GM23248 (cell line): ENCODE measurements at regions not wholly inside any gene's neighbourhood (a gene's known extent, or its start where the extent isn't known, plus 50 kb on each side); places are given as distances from the start of the nearest gene placed in this dataset.

Source experiments
- DNase-seq: peaks from one replicate; pipeline ENCODE4 v3.0.0-alpha.2; 2015
- H2AFZ ChIP-seq: fragments of 200-600 bp; sonication (generic); 2 replicates; pipeline ENCODE4 v1.6.1; 2016; ENCODE audit warnings: antibody characterized with exemption
- H3F3A ChIP-seq: fragments of 200-600 bp; sonication (generic); 2 replicates; pipeline ENCODE4 v1.6.1; 2016; ENCODE audit warnings: mild to moderate bottlenecking, antibody characterized with exemption, mixed run types; ENCODE audit not compliant: insufficient read depth
- H3K27ac ChIP-seq: fragments of 200-600 bp; sonication (generic); 2 replicates; pipeline ENCODE4 v1.5.1; 2016; ENCODE audit warnings: mild to moderate bottlenecking
- H3K27me3 ChIP-seq: fragments of 200-600 bp; sonication (generic); replicated peaks from 2 replicates; pipeline ENCODE4 v1.6.1; 2016; ENCODE audit warnings: mild to moderate bottlenecking; ENCODE audit not compliant: insufficient read depth
- H3K36me3 ChIP-seq: fragments of 200-600 bp; sonication (generic); 2 replicates; pipeline ENCODE4 v1.6.1; 2016; ENCODE audit warnings: low read depth, mild to moderate bottlenecking
- H3K4me1 ChIP-seq: fragments of 200-600 bp; sonication (generic); 2 replicates; pipeline ENCODE4 v1.6.1; 2016; ENCODE audit warnings: mild to moderate bottlenecking; ENCODE audit not compliant: insufficient read depth
- H3K4me2 ChIP-seq: fragments of 200-600 bp; sonication (generic); one replicate; pipeline ENCODE4 v1.6.1; 2016; ENCODE audit warnings: mild to moderate bottlenecking; ENCODE audit not compliant: unreplicated experiment
- H3K4me3 ChIP-seq: fragments of 200-600 bp; sonication (generic); 2 replicates; pipeline ENCODE4 v1.5.1; 2016; ENCODE audit warnings: mild to moderate bottlenecking
- H3K79me2 ChIP-seq: fragments of 200-600 bp; sonication (generic); 2 replicates; pipeline ENCODE4 v1.6.1; 2016; ENCODE audit warnings: mild to moderate bottlenecking; ENCODE audit not compliant: insufficient read depth
- H3K9ac ChIP-seq: fragments of 200-600 bp; sonication (generic); 2 replicates; pipeline ENCODE4 v1.6.1; 2016; ENCODE audit warnings: mild to moderate bottlenecking
- H3K9me2 ChIP-seq: fragments of 200-600 bp; sonication (generic); 2 replicates; pipeline ENCODE4 v1.6.1; 2016; ENCODE audit warnings: mixed run types, mild to moderate bottlenecking, moderate library complexity; ENCODE audit not compliant: insufficient read depth
- H3K9me3 ChIP-seq: fragments of 200-600 bp; sonication (generic); one replicate; pipeline ENCODE4 v1.6.1; 2017; ENCODE audit warnings: low read depth
- H4K20me1 ChIP-seq: fragments of 200-600 bp; sonication (generic); 2 replicates; pipeline ENCODE4 v1.6.0; 2016; ENCODE audit not compliant: insufficient read depth
- EZH2 ChIP-seq: fragments of 200-600 bp; sonication (generic); IDR thresholded peaks from 2 replicates; pipeline ENCODE4 v1.6.1; 2018; ENCODE audit warnings: antibody characterized with exemption, mild to moderate bottlenecking; ENCODE audit not compliant: insufficient read depth, poor library complexity, severe bottlenecking
- EZH2phosphoT487 ChIP-seq: fragments of 200-600 bp; sonication (generic); IDR thresholded peaks from 2 replicates; pipeline ENCODE4 v1.6.1; 2018; ENCODE audit warnings: antibody characterized with exemption, moderate library complexity, mild to moderate bottlenecking, low read depth; ENCODE audit not compliant: insufficient read depth
- WGBS, 2 experiments: methylation state at CpG; one replicate each; pipeline ENCODE4 v1.1.6; 2015 to 2017; ENCODE audit warnings: low lambda C conversion rate in 2 of 2, low coverage in 1 of 2; ENCODE audit errors: missing lambda C conversion rate in 2 of 2; 5-methylcytosine and 5-hydroxymethylcytosine counted together
- in situ Hi-C: fragments of 300-500 bp; cut with MboI; formaldehyde crosslinking; loops from 2 replicates; pipeline ENCODE4 v1.15.0; 2020

DNA sequence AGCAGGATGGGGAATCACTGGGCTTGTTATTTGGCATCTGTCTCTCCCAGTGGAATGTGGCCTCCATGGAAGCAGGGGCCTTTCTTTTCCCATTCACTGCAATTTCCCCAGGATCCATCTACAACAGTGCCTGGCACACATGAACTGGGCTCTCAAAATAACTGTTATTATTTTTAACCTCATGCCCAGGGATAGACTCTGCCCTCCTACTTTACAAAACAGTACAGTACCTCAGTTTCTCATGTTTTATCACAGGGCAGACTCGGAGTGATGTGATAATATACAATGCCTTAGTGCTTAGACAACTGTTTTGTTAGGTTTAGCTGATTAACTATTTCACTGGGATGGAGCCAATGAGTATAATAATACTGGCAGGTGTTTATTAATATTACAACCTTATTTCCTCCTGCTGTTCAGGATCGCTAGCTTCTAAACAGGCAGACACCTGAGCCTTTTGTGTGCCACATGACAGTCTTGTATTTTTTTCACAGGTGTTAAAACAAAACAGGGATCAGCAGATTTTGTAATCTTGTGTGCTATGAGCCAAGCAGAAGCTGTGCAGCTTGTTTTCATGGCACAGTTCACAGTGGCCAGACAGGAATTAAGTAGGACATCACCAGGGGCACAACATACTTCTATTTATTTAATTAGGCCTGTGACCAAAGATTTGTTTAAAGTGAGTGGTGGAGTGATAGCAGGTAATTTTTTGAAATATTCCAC is 157.7 kb upstream of the EYA4 start:
- no peaks in the 10 kb centered on the region for H3K36me3 ChIP-seq
- no peak overlapping the region for H3K4me2 ChIP-seq
- 48 to 61% methylated on average over 2 of the region's 2 CpGs for WGBS, 2 experiments
- no peak overlapping the region for H2AFZ ChIP-seq
- H3F3A ChIP-seq, result no peaks in the 10 kb centered on the region
- H3K79me2 ChIP-seq, result no peaks in the 10 kb centered on the region
- H3K9me2 ChIP-seq, result no peaks in the 10 kb centered on the region
- no peak overlapping the region for H3K4me3 ChIP-seq
- H4K20me1 ChIP-seq, result no peaks in the 10 kb centered on the region
- no peak overlapping the region for H3K9ac ChIP-seq
- TF ChIP-seq EZH2, result no peak
- TF ChIP-seq EZH2phosphoT487, result no peak
- H3K27ac ChIP-seq, result no peak overlapping the region
- H3K27me3 ChIP-seq, result 0 out of 2 replicates have a peak, but pooled peaks cover 6% of the 10 kb centered on the region
- H3K9me3 ChIP-seq, result no peaks in the 10 kb centered on the region
- in situ Hi-C loops, result no loop called here
- no peak for DNase-seq
- no peaks in the 10 kb centered on the region for H3K4me1 ChIP-seq

DNA sequence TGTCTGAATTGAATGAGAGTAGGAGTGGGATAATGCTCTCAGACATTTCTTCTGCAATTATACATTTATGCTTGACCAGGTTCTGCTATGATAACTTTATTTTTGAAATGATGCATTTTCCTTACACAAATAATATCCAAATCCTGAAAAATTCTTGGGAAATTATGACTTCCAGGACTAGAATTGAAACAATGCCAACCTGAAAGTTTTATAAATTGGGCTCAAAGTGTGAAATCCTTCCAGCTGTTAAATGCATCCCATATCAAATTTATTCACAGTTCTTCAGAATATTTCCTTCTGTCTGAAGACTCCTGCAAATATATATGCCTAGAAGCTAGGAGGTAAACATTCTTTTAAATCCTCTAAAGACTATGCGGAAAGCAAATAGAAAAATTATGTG is 155.7 kb upstream of the EYA4 start:
- H3K27me3 ChIP-seq, result 0 out of 2 replicates have a peak, but pooled peaks cover 6% of the 10 kb centered on the region
- no peak overlapping the region for H2AFZ ChIP-seq
- H3K27ac ChIP-seq, result no peak overlapping the region
- H3F3A ChIP-seq, result no peaks in the 10 kb centered on the region
- no peaks in the 10 kb centered on the region for H3K36me3 ChIP-seq
- no peaks in the 10 kb centered on the region for H4K20me1 ChIP-seq
- no peaks in the 10 kb centered on the region for H3K9me3 ChIP-seq
- H3K79me2 ChIP-seq, result no peaks in the 10 kb centered on the region
- H3K4me1 ChIP-seq, result no peaks in the 10 kb centered on the region
- H3K4me3 ChIP-seq, result no peak overlapping the region
- no peak overlapping the region for H3K9ac ChIP-seq
- H3K4me2 ChIP-seq, result no peak overlapping the region
- TF ChIP-seq EZH2phosphoT487, result no peak
- TF ChIP-seq EZH2, result no peak
- no peaks in the 10 kb centered on the region for H3K9me2 ChIP-seq
- 88 to 92% methylated on average over 1 of the region's 1 CpG for WGBS, 2 experiments
- no peak for DNase-seq
- in situ Hi-C loops, result no loop called here

DNA sequence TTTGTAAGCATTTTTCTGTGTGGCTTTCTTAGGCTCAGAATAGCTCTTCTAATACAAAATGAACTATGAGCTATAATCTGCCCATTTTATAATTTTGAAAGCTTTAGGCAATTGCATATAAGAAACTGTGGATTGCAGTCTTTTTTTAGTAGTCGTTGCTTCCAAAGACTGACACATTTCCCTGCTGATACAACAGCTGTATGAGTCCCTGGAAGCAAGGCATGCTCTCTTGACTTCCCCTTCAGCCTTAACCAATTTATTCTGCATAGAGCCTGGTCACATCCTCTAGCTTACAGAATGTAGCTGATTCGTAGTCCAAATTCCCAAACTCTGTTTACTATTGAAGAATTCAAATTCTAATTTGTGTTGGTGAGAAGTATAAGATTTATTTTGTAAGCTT is 155.3 kb upstream of the EYA4 start:
- WGBS, 2 experiments, result 20 to 34% methylated on average over 2 of the region's 2 CpGs
- no peak for DNase-seq

DNA sequence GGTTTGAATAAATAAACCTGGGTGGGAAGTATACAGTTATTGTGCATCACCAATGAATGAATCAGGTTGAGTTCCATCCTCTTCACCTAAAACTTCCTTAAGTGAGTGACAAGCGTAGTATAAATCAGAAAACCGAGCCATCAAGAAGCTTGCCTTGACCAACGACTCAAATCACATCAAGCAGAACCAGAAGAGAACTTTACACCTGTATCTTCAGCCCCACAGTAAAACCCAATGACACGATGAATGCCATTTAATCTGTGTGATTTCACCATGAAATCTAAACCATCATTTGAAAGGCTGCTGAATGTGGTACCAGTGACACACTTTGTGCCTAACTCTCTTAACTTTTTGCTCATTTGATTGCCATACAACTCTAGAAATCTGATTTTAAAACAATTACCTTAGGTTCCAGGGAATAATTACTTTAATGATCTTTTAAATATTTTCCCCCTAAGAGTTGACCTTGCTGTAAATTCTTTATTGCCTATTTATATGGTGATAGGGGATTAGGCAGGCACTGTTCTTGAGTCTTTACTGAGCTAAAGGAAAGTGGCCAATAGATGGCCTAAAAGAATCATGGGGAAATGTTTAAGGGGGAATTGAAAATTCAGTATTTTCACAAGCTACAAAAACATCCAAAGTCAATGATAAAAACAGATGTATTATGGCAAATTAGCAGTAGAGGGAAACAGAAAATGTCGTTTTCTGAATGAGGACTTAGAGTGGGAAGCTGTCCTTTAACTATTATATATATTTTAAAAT is 152.0 kb upstream of the EYA4 start:
- no peak overlapping the region for H3K9ac ChIP-seq
- H3K4me2 ChIP-seq, result no peak overlapping the region
- 0 out of 2 replicates have a peak, but pooled peaks cover 9% of the 10 kb centered on the region for H3K27me3 ChIP-seq
- H3K4me3 ChIP-seq, result no peak overlapping the region
- no peaks in the 10 kb centered on the region for H3K79me2 ChIP-seq
- no peaks in the 10 kb centered on the region for H3K36me3 ChIP-seq
- H3K4me1 ChIP-seq, result no peaks in the 10 kb centered on the region
- no peak overlapping the region for H2AFZ ChIP-seq
- no peaks in the 10 kb centered on the region for H3K9me2 ChIP-seq
- H3K27ac ChIP-seq, result no peak overlapping the region
- in situ Hi-C loops, result no loop called here
- no peaks in the 10 kb centered on the region for H4K20me1 ChIP-seq
- no peaks in the 10 kb centered on the region for H3K9me3 ChIP-seq
- no peak for DNase-seq
- WGBS, 2 experiments, result 36 to 53% methylated on average over 5 of the region's 5 CpGs
- H3F3A ChIP-seq, result no peaks in the 10 kb centered on the region
- TF ChIP-seq EZH2phosphoT487 (no peak), EZH2 (no peak)

More for the DNA sequence above, 155.3 kb upstream of the EYA4 start:
- no peaks in the 10 kb centered on the region for H3K9me3 ChIP-seq
- no peaks in the 10 kb centered on the region for H3K79me2 ChIP-seq
- no peak overlapping the region for H3K4me3 ChIP-seq
- H3K9ac ChIP-seq, result no peak overlapping the region
- in situ Hi-C loops, result no loop called here
- H3K4me1 ChIP-seq, result no peaks in the 10 kb centered on the region
- no peaks in the 10 kb centered on the region for H3K36me3 ChIP-seq
- H3K27me3 ChIP-seq, result 0 out of 2 replicates have a peak, but pooled peaks cover 9% of the 10 kb centered on the region
- no peak overlapping the region for H3K4me2 ChIP-seq
- no peak overlapping the region for H2AFZ ChIP-seq
- H3F3A ChIP-seq, result no peaks in the 10 kb centered on the region
- TF ChIP-seq EZH2 (no peak), EZH2phosphoT487 (no peak)
- no peaks in the 10 kb centered on the region for H3K9me2 ChIP-seq
- no peaks in the 10 kb centered on the region for H4K20me1 ChIP-seq
- no peak overlapping the region for H3K27ac ChIP-seq
